HL-60/S4 treated with phorbol 12-myristate 13-acetate at 8.2 ng/mL for 4 days and 3 days (cell line): ENCODE measurements at regions not wholly inside any gene's neighbourhood (a gene's known extent, or its start where the extent isn't known, plus 50 kb on each side); places are given as distances from the start of the nearest gene placed in this dataset.

ENCODE experiments used
- in situ Hi-C: fragments of 300-500 bp; cut with MboI; formaldehyde crosslinking; loops from 2 replicates; pipeline ENCODE4 v1.15.0; 2022; ENCODE audit warnings: low sequenced_read_pairs

DNA sequence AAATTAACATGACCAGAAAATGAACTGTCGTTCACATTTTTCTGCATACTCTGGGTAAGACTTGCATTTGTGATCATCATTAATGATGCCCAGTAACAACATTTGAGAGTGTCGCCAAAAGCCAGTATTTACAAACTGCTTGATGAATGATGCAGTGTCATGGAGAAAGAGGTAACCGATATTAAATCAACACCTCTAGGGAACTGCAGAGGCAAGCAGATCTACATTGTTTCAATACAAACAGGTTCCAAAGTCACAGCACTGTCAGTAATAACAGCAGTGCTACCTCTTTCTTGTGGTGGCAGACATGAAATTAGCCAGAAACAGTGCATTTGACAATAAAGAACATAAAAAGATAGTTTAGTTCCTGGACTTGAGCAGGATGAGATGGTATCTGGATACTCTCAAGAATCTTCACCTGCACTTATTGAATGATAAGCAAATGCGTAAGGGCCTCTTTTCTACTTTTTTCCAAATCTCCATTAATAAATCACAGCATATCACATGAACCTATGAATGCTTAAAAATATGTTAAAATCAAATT, 456.6 kb downstream of the ARHGEF28 start:
- in situ Hi-C loops, result no loop called here

GRCh38 chr5:74081126-74081525, 455.1 kb downstream of the ARHGEF28 start:
- in situ Hi-C loops, result no loop called here

DNA sequence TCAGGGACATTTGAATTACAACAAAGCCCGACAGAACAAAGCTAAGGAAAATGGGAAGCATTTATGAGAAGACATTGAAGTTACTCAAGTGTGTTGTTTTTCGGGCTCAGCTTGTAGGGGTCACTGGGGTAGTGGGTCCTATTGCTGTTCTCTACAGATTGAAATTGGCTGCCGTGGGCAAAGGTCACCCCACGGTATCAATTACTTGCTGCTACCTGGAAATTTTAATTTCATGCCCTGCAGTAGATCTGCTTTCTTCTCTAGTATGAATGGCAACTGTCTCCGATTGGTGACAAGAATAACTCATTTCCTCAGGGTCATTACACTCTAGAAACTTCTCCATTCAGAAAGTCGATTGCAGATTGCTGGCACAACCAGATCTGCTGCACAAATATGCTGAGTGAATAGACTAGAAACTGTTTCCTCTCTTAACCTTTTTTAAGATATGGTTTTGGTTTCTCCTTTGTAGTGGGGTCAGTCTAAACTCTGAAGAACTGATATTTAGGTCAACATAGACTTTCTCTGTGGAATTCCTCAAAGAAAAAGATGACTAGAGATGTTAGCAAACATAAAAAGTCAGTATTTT, 454.1 kb downstream of the ARHGEF28 start:
- in situ Hi-C loops, result no loop called here

DNA sequence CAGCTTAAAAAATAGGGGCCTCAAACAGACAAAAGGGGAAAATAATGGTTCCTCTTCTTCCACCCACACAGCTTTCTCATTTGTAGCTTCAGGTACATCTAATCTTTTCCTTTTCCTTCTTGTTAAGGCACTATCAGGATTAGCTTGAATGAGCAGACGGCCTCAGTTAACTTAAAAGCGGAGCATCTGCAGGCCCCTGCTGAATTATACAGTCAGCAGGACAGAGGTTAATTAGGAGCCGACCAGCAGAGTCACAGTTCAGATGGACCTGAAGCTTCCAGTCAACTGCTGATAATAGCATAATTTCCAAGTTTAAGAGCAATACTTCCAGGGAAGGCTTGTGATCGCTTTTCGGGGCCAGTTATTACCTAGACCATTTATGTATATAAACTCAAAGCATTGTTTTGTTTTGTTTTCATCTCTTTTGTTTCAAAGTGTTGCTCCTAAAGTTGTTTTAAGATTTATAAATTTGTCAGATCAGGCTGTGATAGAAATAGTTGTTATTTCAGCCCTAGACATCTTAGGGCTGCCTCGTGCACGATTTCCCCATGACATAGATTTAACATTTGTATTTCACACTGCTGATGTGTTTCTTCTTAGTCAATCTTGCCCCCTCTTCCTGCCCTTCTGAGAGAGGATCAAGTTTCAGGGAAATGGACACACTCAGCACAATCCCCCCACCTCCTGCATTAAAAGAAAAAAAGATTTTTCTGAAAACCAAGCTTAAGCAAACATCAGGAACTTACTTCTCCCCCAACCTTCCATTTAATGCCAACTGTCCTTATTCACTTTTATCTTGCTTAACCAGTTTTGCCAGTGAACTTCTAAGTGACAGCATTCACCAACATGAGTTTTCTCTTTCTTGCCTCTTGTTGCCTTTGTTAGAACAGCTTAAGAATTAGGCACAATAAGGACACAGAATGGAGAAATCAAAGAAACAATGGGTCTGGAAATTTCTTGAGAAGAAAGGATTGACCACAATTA, 449.8 kb downstream of the ARHGEF28 start:
- in situ Hi-C loops, result no loop called here

- in situ Hi-C loops, result no loop called here
Observed at GRCh38 chr5:74074111-74074510, 448.1 kb downstream of the ARHGEF28 start.

DNA sequence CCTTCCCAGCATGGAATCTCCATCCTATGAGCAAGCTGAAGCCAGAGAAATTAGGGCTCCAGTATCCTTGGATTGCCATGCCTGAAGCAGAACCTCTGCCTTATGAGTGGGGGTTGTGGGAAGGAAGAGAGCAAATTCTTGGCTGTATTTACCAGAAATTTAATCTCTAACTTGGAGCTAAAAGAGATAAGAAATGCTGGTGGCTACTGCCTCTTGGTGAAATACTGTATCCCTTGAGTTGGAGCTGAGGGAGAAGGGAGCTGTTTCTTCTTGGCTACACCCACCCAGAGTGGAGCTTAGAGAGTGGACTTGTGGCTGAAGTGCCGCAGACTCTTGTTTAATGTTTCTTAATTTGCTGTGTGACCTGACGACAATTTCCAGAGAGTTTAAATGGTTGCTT, 447.3 kb downstream of the ARHGEF28 start:
- in situ Hi-C loops, result no loop called here

DNA sequence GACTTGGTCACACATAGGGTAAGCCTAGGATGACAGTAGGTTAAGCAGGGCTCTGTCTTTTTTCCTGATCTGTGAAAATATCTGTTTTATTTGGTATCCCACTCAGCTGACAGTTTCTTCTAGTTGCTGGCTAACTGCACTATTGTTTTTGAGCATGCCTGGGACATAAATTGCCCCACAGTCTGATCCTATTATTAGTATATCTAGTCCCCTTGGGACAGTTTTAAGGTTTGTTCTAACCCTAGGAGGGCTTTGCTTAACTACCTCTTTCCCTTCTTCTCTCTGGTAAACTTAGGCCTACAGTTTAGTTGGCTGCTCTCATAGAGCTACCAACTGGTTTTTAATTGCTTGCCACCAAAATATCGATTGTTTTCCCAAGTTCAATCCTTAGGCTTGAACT, 446.6 kb downstream of the ARHGEF28 start:
- in situ Hi-C loops, result no loop called here

GRCh38 chr5:74070766-74071165, 444.8 kb downstream of the ARHGEF28 start:
- in situ Hi-C loops, result no loop called here

GRCh38 chr5:74069741-74070140, 443.7 kb downstream of the ARHGEF28 start:
- in situ Hi-C loops, result no loop called here

DNA sequence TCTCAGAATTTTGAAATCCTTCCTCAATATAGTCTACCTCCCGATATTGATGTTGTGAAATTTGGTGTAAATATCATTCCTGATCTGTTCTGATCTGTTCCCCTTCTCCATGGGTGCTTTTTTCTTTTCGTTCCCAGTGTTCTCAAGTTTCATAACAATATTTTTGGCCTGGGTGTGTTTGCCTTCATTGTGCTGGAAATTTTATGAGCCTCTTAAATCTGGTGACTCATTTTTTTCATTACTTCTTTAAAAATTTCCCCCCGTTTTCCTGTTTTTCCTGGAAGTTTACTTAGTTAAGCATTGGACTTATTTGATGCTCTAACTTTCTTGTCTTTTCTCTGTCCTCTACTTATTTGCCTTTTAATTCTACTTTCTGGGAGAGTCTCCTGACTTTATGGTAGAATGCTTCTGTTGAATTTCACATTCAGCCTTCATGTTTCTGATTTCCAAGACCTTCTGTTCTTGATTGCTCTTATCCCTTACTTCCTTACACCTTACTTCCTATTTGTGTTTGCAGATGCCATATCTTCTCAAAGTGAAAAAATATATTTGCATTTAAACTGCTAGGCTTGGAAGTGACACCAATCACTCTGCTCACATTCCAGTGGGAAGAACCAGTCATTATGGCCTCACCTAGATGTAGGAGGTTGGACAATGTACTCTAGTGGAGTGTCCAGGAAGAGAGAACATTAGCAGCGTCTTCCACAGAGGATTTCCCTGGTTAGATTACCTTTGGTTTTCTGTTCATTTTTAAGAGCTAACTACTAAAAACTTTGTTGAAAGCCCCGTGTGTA, 441.9 kb downstream of the ARHGEF28 start:
- in situ Hi-C loops, result no loop called here

DNA sequence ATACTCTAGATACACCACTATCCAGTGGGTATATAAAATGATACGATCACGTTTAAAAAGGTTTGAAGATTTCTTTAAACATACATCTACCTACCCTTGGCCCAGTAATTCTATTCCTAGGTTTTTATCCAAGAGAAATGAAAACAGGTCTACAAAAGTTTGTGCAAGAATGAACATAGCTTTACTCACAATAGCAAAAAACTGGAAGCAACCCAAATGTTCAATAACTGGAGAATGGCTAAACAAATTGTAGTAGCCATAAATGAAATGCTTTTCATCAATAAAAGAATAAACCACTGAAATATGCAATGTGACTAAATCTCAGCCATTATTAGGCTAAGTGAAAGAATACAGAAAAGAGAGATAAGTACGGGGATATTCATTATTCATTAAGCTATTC, 438.9 kb downstream of the ARHGEF28 start:
- in situ Hi-C loops, result no loop called here

DNA sequence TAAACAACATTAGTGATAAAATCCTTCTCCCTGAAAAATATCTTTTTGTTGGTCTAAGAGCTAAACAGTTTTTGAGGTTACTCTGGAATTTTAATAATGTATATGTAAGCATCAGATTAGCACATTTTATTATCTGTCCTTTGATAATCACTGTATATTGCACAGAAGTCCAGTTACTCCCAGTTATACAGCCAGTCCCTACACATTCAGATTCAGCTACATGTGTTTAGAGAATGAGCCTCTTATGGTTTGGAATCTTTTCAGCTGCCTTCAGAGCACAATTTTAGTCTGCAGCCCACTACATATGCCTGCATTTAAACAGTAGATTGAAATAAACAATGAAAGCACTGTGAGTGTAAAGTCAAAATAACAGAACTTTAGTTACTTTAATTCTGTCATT, 438.2 kb downstream of the ARHGEF28 start:
- in situ Hi-C loops, result no loop called here

- in situ Hi-C loops, result no loop called here
Observed at GRCh38 chr5:74063821-74064220, 437.8 kb downstream of the ARHGEF28 start.

- in situ Hi-C loops, result no loop called here
Observed at GRCh38 chr5:74063346-74063745, 437.4 kb downstream of the ARHGEF28 start.

DNA sequence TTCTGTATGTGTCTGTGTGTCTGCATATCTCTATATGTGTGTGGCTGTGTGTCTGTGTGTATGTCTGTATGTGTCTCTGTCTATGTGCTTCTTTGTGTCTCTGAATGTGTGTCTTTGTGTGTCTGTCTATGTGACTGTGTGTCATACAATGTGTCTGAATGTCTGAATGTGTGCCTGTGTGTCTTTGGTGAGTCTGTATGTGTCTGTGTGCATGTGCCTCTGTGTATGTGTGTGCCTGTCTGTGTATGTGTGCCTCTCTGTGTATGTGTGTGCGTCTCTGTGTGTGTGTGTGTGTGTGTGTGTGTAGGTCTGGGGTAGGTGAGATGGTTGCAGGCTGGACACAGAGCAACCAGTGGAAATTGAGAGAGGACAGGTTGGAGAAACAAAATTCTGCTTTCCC, 435.3 kb downstream of the ARHGEF28 start:
- in situ Hi-C loops, result no loop called here

DNA sequence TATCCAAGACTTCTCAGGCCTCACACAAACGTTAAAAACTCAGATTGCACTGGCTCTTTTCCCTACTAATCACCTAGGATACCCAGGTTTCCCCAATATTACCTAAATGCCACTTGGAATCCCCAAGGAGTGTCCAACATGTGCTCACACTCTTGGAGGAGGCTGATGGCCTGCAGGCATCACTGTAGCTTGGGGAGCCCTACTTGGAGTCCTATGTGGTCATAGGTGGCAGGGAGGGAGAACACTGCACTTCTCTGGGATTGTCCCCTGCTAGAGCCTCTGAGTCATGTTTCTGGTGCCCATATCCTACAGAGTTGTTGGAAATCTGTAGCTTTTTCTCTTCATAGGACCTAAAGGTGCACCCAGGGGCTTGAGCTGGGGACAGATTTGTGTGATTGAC, 433.7 kb downstream of the ARHGEF28 start:
- in situ Hi-C loops, result no loop called here

DNA sequence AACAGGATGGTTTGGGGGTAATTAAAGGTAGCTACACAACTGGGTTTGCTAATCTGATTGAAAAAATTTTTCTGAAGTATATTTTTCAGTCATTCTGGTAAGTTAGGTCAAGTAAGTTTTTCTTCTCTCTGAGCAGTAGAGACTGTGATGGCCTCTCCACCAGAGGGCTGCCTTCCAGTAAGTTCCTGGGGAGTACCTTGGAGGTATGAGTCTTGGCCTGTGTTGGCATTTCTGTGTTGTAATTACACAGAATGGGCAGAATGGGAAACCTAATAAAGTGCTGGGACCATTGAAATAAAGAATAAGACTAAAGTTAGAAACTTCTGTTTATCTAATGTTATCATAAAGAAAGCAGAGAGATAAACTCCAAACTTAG, 430.8 kb downstream of the ARHGEF28 start:
- in situ Hi-C loops, result no loop called here

DNA sequence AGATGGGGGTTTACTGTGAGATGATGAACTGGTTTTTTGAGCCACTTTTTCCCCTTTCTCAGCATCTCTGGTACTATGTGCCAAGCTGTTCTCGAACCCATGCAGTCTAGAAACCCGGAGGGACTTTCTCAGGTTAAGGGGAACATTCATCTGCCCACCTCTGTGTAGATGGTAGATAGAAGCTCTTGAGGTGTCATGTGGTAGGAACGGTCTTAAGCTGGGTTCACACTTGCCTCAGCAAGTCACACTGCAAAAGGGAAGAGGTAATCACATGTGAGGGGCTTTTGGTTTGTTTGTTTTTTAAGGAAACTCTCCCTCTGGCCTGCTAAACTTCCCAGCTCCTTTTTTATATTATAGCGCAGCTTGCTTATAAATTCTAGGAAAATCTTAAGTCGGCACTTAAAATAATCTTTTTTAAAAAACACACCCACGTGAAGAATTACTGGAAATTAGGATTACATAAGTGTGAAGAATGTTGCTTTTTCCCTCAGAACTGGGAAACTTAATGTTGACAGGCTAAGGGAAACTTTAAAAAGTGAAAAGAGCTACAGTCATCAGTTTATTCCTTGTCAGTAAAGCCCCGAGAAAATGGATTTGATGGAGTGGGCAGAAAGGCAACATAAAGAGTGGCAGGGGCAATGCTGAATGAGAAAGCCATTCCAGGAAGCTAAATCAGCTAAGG, 430.3 kb downstream of the ARHGEF28 start:
- in situ Hi-C loops, result no loop called here

- in situ Hi-C loops, result no loop called here
Observed at GRCh38 chr5:74055486-74056106, 429.6 kb downstream of the ARHGEF28 start.
